ENCODE measurements at regions not wholly inside any gene's neighbourhood (a gene's known extent, or its start where the extent isn't known, plus 50 kb on each side); places are given as distances from the start of the nearest gene placed in this dataset.

DNA sequence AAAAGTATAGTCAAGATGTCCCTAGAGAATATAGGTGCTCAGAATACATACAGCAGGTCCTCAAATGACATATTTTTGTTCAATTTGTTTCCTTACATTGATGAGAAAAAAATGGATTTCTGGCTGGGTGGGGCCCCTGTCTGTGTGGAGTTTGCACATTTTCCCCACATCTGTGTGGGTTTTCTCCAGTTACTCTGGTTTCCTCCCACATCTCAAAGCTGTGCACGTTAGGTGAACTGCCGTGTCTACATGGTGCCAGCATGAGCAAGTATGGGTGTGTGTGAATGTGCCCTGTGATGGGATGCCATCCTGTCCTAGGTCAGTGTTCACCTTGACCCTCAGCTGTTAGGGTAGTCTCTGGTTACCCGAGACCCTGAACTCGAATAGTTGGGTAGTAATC, 289.1 kb downstream of the GRIN2B start:
- WGBS (ENCODE audit: low lambda C conversion rate) = 10% methylated on average over 4 of the region's 4 CpGs
- no peak overlapping the region for H3K4me3 ChIP-seq (ENCODE audit: low read depth in 2 of 2, low read length in 1 of 2)
- no peaks in the 10 kb centered on the region for H3F3A ChIP-seq (replicated peaks; ENCODE audit: insufficient read depth)
- DNase-seq = no peak
- no peaks in the 10 kb centered on the region for H3K27me3 ChIP-seq (ENCODE audit: insufficient read depth)
- ChIA-PET POLR2A (no interaction called here), CTCF (interaction anchor here (0.8 kb wide), 1 partner anchor 9 kb away, joined by 3 read pairs; no protein-coding TSS in a partner anchor)
- TF ChIP-seq, protein P1, sequence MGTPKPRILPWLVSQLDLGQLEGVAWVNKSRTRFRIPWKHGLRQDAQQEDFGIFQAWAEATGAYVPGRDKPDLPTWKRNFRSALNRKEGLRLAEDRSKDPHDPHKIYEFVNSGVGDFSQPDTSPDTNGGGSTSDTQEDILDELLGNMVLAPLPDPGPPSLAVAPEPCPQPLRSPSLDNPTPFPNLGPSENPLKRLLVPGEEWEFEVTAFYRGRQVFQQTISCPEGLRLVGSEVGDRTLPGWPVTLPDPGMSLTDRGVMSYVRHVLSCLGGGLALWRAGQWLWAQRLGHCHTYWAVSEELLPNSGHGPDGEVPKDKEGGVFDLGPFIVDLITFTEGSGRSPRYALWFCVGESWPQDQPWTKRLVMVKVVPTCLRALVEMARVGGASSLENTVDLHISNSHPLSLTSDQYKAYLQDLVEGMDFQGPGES (IDR thresholded peaks at IDR 0.05; ENCODE audit: low read depth, low read length) = no peak
- no peak for TF ChIP-seq FOSL2 (IDR thresholded peaks at IDR 0.05; ENCODE audit: borderline replicate concordance, low read depth)
- H3K9ac ChIP-seq = no peak overlapping the region
- H4K20me1 ChIP-seq (ENCODE audit: insufficient read depth) = no peaks in the 10 kb centered on the region
- no peaks in the 10 kb centered on the region for H3K9me2 ChIP-seq
- no peak overlapping the region for H3K27ac ChIP-seq (ENCODE audit: low read depth in 2 of 2, low read length in 1 of 2)
- no peaks in the 10 kb centered on the region for H3K36me3 ChIP-seq (replicated peaks in 1 of 2; ENCODE audit: control insufficient read depth in 1 of 2, insufficient read depth in 2 of 2, low read length in 1 of 2)
- no peaks in the 10 kb centered on the region for H3K4me1 ChIP-seq (ENCODE audit: control insufficient read depth in 1 of 2, insufficient read depth in 2 of 2, low read depth in 1 of 2, low read length in 1 of 2)
- no peak overlapping the region for H2AFZ ChIP-seq (ENCODE audit: low read depth)
- H3K79me2 ChIP-seq (ENCODE audit: insufficient read depth) = no peaks in the 10 kb centered on the region
- no peaks in the 10 kb centered on the region for H3K9me3 ChIP-seq
- no peak overlapping the region for H3K4me2 ChIP-seq

DNA sequence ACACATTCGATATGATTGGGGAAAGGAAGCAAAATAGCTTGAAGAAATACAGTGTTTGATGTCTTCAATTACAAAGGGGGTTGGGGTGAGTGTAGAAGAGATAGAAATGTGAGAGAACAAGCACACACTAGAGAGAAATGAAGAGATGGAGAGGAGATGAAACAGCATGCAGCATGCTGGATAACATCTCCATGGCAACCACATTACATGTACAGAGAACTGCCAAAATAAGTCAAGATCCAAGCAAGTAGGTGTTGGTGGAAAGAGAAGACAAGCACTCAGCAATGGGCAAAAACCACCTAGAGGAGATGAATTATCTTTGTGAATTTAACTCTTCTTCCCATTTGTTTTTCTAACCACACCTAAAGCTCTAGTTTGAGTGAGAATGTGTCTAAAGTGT, 289.8 kb downstream of the GRIN2B start:
- POLR2A ChIA-PET = no interaction called here
- no peak for DNase-seq
- no peaks in the 10 kb centered on the region for H4K20me1 ChIP-seq (ENCODE audit: insufficient read depth)
- H3K4me3 ChIP-seq (ENCODE audit: low read depth in 2 of 2, low read length in 1 of 2) = no peak overlapping the region
- no peaks in the 10 kb centered on the region for H3K36me3 ChIP-seq (replicated peaks in 1 of 2; ENCODE audit: control insufficient read depth in 1 of 2, insufficient read depth in 2 of 2, low read length in 1 of 2)
- no peaks in the 10 kb centered on the region for H3K9me2 ChIP-seq
- no peaks in the 10 kb centered on the region for H3F3A ChIP-seq (replicated peaks; ENCODE audit: insufficient read depth)
- H3K9me3 ChIP-seq = no peaks in the 10 kb centered on the region
- no peak for TF ChIP-seq JUND (IDR thresholded peaks at IDR 0.05)
- TF ChIP-seq, protein P2, sequence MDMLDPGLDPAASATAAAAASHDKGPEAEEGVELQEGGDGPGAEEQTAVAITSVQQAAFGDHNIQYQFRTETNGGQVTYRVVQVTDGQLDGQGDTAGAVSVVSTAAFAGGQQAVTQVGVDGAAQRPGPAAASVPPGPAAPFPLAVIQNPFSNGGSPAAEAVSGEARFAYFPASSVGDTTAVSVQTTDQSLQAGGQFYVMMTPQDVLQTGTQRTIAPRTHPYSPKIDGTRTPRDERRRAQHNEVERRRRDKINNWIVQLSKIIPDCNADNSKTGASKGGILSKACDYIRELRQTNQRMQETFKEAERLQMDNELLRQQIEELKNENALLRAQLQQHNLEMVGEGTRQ (IDR thresholded peaks at IDR 0.05; ENCODE audit: borderline replicate concordance, low read depth, low read length) = no peak
- no peak for TF ChIP-seq SMC3 (IDR thresholded peaks at IDR 0.05; ENCODE audit: low read depth, low read length)
- no peak for TF ChIP-seq TCF12 (IDR thresholded peaks at IDR 0.05)
- no peak for TF ChIP-seq SIN3A (IDR thresholded peaks at IDR 0.05; ENCODE audit: borderline replicate concordance, low read depth, low read length)
- TF ChIP-seq, protein P3, sequence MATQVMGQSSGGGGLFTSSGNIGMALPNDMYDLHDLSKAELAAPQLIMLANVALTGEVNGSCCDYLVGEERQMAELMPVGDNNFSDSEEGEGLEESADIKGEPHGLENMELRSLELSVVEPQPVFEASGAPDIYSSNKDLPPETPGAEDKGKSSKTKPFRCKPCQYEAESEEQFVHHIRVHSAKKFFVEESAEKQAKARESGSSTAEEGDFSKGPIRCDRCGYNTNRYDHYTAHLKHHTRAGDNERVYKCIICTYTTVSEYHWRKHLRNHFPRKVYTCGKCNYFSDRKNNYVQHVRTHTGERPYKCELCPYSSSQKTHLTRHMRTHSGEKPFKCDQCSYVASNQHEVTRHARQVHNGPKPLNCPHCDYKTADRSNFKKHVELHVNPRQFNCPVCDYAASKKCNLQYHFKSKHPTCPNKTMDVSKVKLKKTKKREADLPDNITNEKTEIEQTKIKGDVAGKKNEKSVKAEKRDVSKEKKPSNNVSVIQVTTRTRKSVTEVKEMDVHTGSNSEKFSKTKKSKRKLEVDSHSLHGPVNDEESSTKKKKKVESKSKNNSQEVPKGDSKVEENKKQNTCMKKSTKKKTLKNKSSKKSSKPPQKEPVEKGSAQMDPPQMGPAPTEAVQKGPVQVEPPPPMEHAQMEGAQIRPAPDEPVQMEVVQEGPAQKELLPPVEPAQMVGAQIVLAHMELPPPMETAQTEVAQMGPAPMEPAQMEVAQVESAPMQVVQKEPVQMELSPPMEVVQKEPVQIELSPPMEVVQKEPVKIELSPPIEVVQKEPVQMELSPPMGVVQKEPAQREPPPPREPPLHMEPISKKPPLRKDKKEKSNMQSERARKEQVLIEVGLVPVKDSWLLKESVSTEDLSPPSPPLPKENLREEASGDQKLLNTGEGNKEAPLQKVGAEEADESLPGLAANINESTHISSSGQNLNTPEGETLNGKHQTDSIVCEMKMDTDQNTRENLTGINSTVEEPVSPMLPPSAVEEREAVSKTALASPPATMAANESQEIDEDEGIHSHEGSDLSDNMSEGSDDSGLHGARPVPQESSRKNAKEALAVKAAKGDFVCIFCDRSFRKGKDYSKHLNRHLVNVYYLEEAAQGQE (IDR thresholded peaks at IDR 0.05; ENCODE audit: low read depth, low read length) = no peak
- no peak for TF ChIP-seq NRF1 (IDR thresholded peaks at IDR 0.05; ENCODE audit: low read depth, low read length)
- no peak for TF ChIP-seq FOXJ3 (CRISPR knock-in tag; IDR thresholded peaks at IDR 0.05)
- TF ChIP-seq GABPA (IDR thresholded peaks at IDR 0.05; ENCODE audit: low read depth) = no peak
- no peak for TF ChIP-seq POLR2AphosphoS5 (IDR thresholded peaks at IDR 0.05; ENCODE audit: low read depth, low read length)
- TF ChIP-seq FOXM1 (IDR thresholded peaks at IDR 0.05; ENCODE audit: low read depth) = no peak
- TF ChIP-seq TAF1 (IDR thresholded peaks at IDR 0.05; ENCODE audit: borderline replicate concordance, low read depth, low read length) = no peak
- TF ChIP-seq FOSL2 (IDR thresholded peaks at IDR 0.05; ENCODE audit: borderline replicate concordance, low read depth) = no peak
- TF ChIP-seq, protein P4, sequence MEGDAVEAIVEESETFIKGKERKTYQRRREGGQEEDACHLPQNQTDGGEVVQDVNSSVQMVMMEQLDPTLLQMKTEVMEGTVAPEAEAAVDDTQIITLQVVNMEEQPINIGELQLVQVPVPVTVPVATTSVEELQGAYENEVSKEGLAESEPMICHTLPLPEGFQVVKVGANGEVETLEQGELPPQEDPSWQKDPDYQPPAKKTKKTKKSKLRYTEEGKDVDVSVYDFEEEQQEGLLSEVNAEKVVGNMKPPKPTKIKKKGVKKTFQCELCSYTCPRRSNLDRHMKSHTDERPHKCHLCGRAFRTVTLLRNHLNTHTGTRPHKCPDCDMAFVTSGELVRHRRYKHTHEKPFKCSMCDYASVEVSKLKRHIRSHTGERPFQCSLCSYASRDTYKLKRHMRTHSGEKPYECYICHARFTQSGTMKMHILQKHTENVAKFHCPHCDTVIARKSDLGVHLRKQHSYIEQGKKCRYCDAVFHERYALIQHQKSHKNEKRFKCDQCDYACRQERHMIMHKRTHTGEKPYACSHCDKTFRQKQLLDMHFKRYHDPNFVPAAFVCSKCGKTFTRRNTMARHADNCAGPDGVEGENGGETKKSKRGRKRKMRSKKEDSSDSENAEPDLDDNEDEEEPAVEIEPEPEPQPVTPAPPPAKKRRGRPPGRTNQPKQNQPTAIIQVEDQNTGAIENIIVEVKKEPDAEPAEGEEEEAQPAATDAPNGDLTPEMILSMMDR (IDR thresholded peaks at IDR 0.05) = no peak
- TF ChIP-seq EP300 (IDR thresholded peaks at IDR 0.05; ENCODE audit: borderline replicate concordance in 1 of 2, low read depth in 1 of 2, low read length in 1 of 2) = no peak
- no peak for TF ChIP-seq EZH2phosphoT487 (IDR thresholded peaks at IDR 0.05; ENCODE audit: borderline replicate concordance, low read depth)
- TF ChIP-seq, protein P5, sequence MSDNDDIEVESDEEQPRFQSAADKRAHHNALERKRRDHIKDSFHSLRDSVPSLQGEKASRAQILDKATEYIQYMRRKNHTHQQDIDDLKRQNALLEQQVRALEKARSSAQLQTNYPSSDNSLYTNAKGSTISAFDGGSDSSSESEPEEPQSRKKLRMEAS (IDR thresholded peaks at IDR 0.05; ENCODE audit: low read depth) = no peak
- TF ChIP-seq, protein P6, sequence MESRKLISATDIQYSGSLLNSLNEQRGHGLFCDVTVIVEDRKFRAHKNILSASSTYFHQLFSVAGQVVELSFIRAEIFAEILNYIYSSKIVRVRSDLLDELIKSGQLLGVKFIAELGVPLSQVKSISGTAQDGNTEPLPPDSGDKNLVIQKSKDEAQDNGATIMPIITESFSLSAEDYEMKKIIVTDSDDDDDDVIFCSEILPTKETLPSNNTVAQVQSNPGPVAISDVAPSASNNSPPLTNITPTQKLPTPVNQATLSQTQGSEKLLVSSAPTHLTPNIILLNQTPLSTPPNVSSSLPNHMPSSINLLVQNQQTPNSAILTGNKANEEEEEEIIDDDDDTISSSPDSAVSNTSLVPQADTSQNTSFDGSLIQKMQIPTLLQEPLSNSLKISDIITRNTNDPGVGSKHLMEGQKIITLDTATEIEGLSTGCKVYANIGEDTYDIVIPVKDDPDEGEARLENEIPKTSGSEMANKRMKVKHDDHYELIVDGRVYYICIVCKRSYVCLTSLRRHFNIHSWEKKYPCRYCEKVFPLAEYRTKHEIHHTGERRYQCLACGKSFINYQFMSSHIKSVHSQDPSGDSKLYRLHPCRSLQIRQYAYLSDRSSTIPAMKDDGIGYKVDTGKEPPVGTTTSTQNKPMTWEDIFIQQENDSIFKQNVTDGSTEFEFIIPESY (IDR thresholded peaks at IDR 0.05; ENCODE audit: borderline replicate concordance, low read depth) = no peak
- H3K27me3 ChIP-seq (ENCODE audit: insufficient read depth) = no peaks in the 10 kb centered on the region
- no peak overlapping the region for H2AFZ ChIP-seq (ENCODE audit: low read depth)
- no peak overlapping the region for H3K27ac ChIP-seq (ENCODE audit: low read depth in 2 of 2, low read length in 1 of 2)
- H3K4me1 ChIP-seq (ENCODE audit: control insufficient read depth in 1 of 2, insufficient read depth in 2 of 2, low read depth in 1 of 2, low read length in 1 of 2) = no peaks in the 10 kb centered on the region
- WGBS (ENCODE audit: low lambda C conversion rate) = 3% methylated on average over 1 of the region's 1 CpG
- H3K9ac ChIP-seq = no peak overlapping the region
- no peak overlapping the region for H3K4me2 ChIP-seq
- CTCF ChIA-PET = no interaction called here
- H3K79me2 ChIP-seq (ENCODE audit: insufficient read depth) = no peaks in the 10 kb centered on the region

Measured in SK-N-SH (cell line).